Activated CD8-positive, alpha-beta memory T cell treated with anti-CD3 and anti-CD28 coated beads for 24 hours (primary cell): ENCODE measurements at regions not wholly inside any gene's neighbourhood (a gene's known extent, or its start where the extent isn't known, plus 50 kb on each side); places are given as distances from the start of the nearest gene placed in this dataset.
A peak's percentile ranks its signal among the peaks of the same experiment; 100 is the strongest.

Experiments used
- DNase-seq: peaks from one replicate; pipeline ENCODE4 v3.0.0-alpha.2; 2020

- peak; percentile 30 for DNase-seq
Measured at GRCh38 chr2:236656166-236656565, 86.5 kb downstream of the ACKR3 start.

- DNase-seq, result peak; percentile 32
Measured at GRCh38 chr2:236656721-236657120, 87.1 kb downstream of the ACKR3 start.

DNA sequence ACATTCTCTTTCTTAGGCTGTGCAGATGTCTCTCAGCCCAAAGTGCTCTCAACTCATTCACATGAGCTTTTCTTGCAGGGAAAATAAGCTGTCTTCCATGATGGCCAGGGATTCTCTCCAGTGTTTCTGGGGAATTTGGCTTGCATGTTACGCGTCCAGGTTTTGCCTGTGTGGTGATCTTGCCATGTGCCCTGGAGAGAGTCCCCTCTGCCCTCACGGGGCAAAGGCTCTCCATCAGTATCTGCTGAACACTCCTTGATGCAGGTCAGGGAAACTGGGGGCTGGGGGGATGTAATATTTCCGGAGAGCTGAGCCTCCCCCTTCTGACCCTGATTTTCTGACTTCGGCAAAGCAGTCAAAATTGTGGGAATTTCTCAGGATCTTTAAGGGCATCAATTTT lies 87.6 kb downstream of the ACKR3 start:
- DNase-seq, result no peak

- DNase-seq, result peak; percentile 21
Measured at GRCh38 chr2:236657801-236658200, 88.2 kb downstream of the ACKR3 start.

DNA sequence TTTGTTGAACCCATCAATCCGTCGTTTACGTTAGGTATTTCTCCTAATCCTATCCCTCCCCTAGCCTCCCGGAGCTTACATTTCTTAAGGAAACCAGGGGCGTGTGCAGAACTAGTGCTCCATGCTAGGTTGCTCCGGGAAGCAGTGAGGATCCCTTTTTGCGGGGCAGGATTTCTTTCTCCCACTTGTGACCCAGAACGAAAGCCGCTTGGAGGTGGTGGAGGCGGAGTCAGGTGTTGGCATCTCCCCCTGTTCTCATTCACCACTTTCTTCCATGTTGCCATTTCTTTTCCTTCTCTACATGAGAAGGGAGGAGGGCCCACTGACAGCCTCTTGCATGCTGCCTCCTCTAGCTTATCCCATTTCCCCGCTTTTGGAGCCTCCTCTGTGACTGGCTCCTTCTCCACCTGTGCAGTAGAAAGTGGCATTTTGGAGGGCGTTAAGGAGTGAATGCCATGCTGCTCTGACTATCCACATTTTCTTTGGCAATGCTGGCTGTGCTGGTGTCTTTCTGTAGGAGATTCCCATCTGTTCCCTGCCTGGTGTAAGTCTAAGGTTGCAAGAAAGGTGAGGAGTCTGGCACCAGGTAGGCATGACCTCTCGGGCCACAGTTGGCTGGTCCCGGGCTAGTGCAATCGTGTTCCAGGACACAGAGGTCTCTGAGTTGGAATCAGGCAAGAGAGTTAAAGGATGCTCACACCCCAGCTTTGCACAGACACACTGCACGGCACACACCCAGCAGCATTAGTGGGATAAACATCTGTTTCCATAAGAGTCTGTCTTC lies 89.5 kb downstream of the ACKR3 start:
- DNase-seq, result peak; percentile 30

DNA sequence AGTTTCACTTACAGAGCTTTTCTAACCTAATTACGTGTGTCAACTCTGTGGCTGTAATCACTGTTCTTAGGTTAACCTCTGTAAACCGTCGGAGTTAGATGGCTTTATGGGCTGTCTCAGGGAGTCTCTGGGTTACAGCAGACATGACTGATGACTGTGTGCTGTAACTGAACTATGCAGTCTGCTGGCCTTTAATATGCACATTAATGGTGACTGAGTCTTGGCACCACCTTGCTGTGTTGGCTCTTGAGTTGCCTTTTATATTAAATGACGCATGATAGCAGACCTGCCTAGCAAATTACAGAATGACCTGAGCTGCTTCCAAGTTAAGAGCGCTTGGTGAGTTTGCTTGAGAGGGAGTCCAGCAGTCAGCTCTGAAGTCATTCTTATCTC lies 90.1 kb downstream of the ACKR3 start:
- DNase-seq, result no peak

GRCh38 chr2:236661061-236661761 lies 91.6 kb downstream of the ACKR3 start:
- peak; percentile 13 for DNase-seq

DNA sequence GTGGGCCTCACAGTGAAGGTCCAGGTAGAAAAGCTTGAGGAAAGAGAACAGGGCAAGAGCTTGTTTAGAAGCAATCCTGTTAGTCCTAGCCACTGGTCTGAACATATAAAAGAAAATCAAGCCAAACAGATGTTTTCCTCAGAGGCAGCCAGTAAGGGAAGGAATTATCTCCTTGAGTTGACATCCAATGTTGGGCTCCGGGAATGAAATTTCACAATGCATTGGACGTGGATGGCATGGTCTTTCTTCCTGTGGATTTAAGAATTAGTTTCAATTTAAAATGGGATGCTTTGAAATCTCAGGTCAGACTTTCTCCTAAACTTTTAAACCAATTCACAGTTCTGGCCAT lies 92.1 kb downstream of the ACKR3 start:
- DNase-seq, result no peak

- peak; percentile 15 for DNase-seq
Measured at GRCh38 chr2:236662231-236663185, 92.9 kb downstream of the ACKR3 start.

DNA sequence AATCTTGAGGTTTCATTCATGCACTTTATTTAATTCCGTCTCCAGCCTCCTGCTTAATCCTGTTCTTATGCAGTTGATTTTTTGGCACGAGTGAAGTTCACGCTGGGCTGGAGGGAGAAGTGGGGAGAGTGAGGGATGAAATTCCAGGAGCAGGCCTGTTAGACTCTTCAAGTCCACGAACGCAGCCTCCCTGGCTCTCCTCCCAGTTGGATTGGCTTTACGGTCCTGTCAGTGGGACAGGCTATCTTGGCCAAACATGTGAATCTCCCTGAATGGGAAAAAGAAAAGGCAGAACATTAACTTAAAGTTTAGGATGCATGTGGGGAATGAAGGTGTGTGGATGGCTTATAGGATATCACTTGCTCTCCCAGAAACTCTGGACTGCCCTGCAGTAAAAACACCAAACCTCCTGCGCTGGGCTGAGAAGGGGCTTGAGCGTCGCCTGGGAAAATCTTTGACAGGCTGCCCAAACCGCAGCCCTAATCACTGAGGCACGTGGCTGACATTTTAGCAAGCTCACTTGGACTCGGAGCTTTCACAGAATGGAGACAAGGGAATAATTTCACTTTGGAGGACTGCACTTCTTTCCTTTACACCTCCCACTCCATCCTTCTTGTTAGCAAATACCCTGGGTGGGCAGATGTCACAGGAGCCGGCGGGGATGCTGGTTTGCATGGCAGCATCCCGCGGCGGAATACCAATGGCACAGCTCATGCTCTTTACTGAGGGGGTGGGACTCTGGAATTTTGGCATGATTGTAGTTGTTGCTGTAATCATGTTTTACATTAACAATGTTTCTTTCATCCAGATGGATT lies 93.9 kb downstream of the ACKR3 start:
- DNase-seq, result no peak

GRCh38 chr2:236664136-236664535 lies 94.5 kb downstream of the ACKR3 start:
- no peak for DNase-seq

- peak; percentile 24 for DNase-seq
Measured at GRCh38 chr2:236665101-236665500, 95.5 kb downstream of the ACKR3 start.

- peak; percentile 30 for DNase-seq
Measured at GRCh38 chr2:236665572-236666118, 96.0 kb downstream of the ACKR3 start.

GRCh38 chr2:236666646-236667204 lies 97.1 kb downstream of the ACKR3 start:
- DNase-seq, result peak; percentile 4

DNA sequence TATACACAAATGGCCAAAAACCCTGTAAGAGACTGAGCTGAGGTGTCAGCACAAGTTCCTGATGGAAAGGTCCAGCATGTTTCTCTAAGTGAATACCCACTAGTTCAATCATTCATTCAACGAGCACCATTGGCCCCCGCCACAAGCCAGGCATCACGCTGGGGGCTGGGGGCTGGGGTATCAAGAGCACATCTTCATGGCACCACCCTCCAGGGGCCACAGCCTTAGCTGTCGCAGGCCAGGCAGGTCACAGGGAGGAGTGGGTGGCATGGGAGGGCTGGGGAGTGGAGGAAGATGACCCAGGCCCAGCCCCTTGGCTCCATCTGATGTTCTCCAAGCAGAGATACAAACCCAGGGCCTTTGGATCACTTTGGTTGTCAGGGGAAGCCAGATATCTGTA lies 97.9 kb downstream of the ACKR3 start:
- DNase-seq, result peak; percentile 24

DNA sequence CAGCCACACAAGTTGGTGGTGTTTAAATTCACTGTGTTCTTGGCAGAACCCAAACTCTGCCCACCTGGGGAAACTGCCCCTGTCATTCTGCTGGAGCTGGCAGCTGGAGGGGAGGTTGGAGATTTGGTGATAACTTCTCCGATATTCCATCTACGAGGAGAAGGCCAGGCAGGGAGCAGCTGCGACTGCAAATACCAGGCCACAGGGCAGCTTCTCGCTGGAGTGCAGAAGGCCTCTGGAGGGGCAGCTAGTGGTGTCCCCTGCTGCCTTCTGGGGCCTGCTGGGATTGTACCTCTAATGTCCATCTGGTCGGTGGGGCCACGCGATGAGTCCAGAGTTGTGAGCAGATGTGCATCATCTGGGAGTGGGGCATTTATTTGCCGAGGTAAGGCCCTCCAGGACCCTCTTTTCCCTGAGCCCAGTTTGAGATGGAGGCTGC lies 98.9 kb downstream of the ACKR3 start:
- DNase-seq, result peak; percentile 37

- DNase-seq, result peak; percentile 33
Measured at GRCh38 chr2:236670235-236670620, 100.6 kb downstream of the ACKR3 start.

GRCh38 chr2:236671896-236672562 lies 102.4 kb downstream of the ACKR3 start:
- peak; percentile 26 for DNase-seq

- DNase-seq, result peak; percentile 30
Measured at GRCh38 chr2:236672606-236673005, 103.0 kb downstream of the ACKR3 start.

DNA sequence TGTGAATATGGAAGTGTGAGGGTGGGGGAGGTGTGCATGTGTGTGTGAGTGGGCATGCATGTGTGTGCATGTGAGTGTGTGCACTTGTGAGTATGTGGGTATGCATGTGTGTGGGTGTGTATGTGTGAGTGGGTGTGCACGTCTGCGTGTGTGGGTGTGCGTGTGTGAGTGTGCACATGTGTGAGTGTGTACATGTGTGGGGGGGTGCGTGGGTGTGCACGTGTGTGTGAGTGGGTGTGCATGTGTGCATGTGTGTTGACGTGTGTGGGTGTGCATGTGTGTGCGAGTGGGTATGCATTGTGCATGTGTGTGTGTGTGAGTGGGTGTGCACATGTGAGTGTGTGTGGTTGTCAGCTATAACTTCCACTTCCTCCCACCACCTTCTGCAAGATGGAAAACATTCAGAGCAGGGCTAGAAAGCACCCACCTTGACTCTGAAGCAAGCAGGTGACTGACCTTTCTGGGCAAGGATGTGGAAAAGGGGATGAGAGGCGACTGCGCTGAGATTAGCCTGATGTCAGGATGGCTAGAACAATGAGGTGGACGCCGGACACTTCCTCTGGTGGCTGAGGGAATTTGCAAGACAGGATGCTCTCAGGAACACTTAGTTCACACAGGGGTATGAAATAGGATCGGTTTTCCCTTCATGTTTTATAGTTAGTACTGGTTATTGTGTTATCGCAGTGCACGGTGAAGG lies 103.6 kb downstream of the ACKR3 start:
- peak; percentile 33 for DNase-seq

DNA sequence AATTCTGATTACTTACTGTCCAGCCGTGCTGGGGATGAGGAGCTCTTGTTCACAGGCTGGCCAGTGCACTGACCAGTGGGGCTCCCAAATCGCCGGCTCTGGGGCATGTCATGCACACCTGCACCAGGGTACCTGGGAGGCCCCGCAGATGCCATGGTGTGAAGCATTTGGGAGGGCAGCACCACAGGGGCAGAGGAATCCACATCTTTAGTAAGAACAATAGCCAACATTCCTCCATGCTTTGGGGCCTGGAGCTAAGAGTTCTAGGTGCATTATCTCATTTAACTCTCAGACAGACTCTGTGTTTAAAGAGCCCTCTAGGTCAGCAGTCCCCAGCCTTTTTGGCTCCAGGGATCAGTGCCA lies 104.2 kb downstream of the ACKR3 start:
- DNase-seq, result peak; percentile 49
